ENCODE measurements at regions not wholly inside any gene's neighbourhood (a gene's known extent, or its start where the extent isn't known, plus 50 kb on each side); places are given as distances from the start of the nearest gene placed in this dataset.

DNA sequence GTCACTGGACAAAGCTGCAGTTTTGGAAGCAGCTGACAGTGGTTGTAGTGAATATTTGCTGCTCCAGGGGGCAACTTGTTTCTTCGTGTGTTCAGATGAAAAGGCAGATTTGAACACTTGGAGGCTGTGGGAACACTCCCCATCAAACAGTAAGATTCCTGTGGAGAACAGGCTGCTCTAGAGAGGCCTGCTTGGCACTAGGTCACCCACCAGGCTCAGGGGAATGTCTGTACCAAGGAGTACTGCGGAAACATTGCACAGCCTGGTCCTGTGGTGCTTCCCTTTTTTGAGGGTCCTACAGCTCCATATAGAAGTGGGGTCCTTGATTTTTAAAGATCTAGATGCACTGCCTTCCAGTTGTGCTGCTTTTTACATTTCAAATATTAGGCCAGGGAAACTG lies 97.5 kb downstream of the CXCL12 start (continued):
- TF ChIP-seq TAF7 (optimal IDR thresholded peaks at IDR 0.05; ENCODE audit: borderline replicate concordance, low read depth, low read length) (no peak), RFX5 (IDR thresholded peaks at IDR 0.05; ENCODE audit: borderline replicate concordance, low read depth, low read length) (no peak), SIN3A (conservative IDR thresholded peaks at IDR 0.05 in 1 of 2, IDR thresholded peaks at IDR 0.05 in 1 of 2; ENCODE audit: low read depth in 1 of 2, low read length in 2 of 2) (no peak), POLR2A (IDR thresholded peaks at IDR 0.05; ENCODE audit: control extremely low read depth in 1 of 2, low read depth in 2 of 2, low read length in 2 of 2) (no peak), ASH2L (IDR thresholded peaks at IDR 0.05; ENCODE audit: low read length) (no peak), POU5F1 (IDR thresholded peaks at IDR 0.05; ENCODE audit: low read depth, low read length) (no peak)

All from H1 (cell line).